CMK (cell line): ENCODE measurements at regions not wholly inside any gene's neighbourhood (a gene's known extent, or its start where the extent isn't known, plus 50 kb on each side); places are given as distances from the start of the nearest gene placed in this dataset.
A peak's percentile ranks its signal among the peaks of the same experiment; 100 is the strongest.
"Not testable (repeated sequence)": the region's sequence is repeated elsewhere in the genome, so short reads cannot be mapped to it uniquely, and the experiment has no call there.

Experiments used
- DNase-seq: peaks from one replicate; pipeline ENCODE4 v3.0.0-alpha.2; 2010; ENCODE audit warnings: low read depth

DNA sequence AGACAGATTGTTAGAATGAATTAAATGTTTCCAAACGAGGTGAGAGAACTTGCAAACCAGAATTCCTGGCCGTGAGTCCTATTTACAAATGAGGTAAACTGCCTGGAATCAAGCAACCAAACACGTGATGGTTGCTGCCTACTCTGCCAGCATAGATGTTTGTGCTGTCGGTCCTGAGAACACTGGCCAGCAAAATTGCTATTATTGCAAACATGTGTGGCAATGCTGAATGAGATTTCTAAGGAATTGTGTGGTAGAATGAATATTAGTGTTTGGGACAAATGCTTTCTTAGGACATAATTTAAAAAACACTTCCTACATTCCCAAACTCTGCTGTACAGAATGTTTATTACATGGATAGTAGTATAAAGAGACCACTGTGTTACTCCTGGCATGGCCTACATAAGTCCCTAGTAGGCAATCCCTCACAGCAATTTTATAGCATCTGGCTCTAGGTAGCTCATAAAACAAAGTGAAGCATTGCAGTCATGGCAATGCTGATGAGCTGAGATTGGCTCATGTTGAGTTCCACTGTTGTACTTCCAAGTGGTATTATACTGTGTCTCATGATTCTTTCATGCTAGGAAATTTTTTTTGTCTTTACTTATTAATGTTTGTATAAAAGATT lies 605.2 kb upstream of the EPHA5 start:
- DNase-seq, result no peak

DNA sequence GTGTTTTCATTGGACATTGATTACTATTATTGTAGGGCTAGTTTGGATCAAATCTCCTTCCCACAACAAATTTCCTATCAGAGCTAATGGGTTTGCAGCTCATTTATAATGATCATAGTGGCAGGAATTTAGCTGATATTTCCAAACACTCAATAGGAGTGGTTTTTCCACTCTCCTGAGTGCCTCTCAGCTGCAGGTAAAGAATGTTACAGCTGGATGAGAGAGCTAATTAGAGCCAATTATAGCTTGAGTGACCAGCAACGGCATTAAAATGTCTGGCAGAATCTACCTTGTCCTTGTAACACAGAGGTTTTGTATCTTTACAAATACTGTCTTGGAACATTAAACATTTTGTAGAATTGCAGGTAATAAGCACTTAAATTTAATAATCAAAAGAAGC lies 602.8 kb upstream of the EPHA5 start:
- DNase-seq, result no peak

DNA sequence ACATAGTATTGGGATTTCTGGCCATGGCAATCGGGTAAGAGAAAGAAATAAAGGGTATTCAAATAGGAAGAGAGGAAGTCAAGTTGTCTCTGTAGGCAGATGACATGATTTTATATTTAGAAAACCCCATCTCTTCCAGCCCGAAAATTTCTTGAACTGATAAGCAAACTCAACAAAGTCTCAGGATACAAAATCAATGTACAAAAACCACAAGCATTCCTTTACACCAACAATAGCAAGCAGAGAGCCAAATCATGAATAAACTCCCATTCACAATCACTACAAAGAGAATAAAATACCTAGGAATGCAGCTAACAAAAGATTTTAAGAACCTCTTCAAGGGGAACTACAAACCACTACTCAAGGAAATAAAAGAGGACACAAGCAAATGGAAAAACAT lies 600.1 kb upstream of the EPHA5 start:
- not testable (repeated sequence) for DNase-seq

DNA sequence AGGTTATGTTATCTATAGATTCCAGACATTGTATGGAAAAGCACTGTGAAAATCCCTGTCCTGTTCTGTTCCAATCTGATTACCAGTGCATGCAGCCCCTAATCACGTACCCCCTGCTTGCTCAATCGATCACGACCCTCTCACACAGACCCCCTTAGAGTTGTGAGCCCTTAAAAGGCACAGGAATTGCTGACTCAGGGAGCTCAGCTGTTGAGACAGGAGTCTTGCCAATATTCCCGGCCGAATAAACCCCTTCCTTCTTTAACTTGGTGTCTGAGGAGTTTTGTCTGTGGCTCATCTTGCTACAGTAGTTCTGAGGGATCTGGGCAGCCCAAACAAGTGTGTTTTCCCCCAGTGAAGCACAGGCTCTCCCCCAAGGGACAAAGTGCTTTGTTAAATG lies 596.3 kb upstream of the EPHA5 start:
- not testable (repeated sequence) for DNase-seq

DNA sequence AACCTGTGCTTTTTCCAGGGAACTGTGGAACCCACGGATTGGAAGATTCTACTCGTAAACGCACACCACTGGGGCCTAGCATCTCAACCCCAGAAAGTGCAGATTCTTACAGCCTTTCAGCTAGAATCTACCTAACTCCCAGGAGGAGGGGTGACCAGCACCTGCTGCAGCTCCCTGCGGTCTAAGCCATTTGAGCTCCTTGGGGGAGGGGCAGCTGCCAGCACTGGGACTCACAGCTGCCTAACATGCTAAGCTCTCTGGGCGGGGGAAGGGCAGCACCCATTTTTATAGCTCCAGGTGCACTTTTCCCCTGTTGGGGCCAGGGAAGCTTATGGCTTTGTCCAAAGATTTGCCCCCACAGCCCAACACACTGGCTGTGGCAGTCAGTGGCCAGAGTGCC lies 595.7 kb upstream of the EPHA5 start:
- DNase-seq, result no peak

DNA sequence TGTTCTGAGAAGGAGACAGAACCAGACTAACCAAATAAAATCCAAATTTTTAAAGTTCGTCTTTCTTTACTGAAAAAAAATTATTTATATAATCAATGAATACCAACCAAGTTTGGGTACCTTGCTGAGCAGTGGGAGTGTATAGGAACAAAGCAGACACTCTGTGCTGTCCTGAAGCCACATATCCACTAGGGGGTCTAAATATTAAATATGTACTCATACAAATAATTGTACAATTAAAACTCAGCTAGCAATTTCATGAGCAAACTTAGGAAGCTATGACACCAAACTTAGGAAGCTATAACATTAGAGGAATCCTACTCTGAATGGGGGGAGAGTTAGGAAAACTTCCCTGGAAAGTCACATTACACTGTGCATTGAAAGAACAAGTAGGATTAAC lies 582.0 kb upstream of the EPHA5 start:
- DNase-seq, result no peak

DNA sequence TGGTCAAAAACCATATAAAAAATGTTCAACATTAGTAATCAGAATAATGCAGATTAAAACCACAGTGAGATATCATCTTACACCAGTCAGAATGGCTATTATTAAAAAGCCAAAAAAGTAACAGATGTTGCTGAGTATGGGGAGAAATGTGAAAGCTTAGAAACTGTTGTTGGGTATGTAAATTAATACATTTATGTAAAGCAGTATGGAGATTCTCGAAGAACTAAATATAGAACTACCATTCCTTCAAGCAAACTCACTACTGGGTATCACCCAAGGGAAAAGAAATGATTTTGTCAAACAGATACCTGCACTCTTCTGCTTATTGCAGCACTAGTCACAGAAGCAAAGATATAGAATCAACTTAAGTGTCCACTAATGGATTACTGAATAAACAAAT lies 576.4 kb upstream of the EPHA5 start:
- DNase-seq, result no peak

DNA sequence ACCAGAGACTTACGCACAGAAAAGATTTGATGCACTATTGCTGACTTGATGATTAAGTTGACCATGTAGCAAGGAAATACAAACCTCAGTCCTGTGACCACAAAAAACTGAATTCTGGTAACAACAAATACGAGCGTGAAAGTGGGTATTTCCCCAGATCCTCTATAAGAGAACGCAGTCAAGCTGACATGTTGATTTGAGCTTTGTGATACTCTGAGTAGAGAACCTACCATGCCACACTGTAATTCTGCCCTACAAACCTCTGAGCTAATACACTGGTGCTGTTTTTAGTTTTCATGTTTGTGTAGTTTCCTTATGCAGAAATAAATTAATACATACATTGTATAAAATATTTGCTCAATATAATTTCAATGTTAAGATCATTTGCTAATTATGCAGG lies 565.6 kb upstream of the EPHA5 start:
- DNase-seq, result no peak

DNA sequence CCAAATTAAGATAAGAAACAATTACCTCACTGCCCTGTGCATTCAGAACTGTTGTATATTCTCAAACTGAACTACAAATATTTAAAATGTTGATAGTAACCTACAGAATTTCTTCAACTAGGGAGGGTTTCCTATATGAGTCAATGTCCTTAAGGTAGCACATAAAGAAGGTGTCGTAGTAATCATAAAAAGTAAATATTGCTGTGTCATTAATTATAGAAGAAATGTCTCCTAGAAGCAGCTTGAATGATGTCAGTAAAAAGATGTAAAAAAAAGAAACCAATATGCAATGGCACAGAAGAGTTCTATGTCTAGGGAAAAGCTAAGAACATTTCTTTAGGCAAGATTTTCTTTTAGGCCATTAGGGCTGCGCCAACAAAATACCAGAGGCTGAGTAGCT lies 559.6 kb upstream of the EPHA5 start:
- DNase-seq, result no peak

DNA sequence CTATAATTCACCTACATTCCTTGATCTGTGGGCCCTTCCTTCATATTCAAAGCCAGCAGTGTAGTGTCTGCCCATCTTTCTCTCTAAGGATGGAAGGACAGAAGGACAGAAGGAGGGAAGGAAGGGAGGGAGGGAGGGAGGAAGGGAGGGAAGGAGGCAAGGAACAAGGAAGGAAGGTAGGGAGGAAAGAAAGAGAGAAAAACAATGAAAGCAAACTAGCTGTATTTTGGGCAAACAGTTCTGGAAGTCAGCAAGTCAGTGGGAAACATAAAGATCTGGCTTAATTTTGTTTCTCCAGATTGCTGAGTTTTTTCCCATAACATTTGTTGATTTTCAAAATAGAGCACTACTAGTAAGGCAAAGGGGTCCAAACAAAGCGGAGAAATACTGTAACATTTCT lies 555.2 kb upstream of the EPHA5 start:
- no peak for DNase-seq

DNA sequence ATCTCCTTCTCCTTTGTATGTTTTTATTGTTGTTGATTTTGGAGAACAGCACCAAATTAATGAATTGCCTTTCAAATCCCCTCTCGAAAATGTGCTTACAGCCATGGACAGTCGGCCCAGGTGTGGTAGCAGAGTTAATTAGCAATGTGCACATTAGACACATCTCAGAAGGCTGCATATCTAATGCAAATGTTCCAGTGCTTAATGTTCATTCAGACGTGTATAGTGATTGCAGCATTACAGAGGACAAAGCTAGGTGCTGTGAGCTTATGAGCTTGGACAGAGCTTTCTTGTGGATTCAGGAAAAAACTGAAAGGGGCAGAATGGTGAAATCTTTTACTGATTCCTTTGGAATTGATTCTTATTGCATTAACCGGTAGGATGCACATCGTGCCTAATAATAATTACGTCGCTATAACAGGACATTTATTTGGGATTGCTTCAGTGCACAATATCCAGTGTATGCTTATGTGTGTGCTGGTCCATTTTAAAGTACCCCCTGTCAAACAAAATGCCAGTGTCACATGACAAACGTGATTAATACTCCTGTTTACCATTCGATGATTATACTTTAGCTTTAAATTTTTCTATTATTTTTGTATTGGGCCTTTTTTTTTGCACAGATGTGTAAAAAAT lies 552.9 kb upstream of the EPHA5 start:
- no peak for DNase-seq

DNA sequence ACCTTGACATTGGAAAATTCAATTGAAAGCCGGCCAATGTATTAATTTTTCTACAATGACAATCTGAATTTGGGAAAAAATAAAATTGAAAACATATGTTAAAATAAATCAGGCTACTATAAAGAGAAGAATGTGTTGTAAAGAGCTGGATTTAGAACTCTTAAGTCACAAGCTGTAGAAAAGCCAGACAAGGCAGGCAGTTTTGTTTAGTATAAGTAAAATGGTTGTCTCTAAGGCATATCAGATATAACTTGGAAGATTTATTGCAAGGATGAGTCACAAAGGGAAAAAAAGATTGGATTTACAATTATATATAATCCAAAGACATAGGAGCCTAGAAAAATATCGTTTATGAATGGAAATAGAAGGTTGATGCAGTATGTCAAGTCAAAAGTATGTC lies 549.1 kb upstream of the EPHA5 start:
- DNase-seq, result no peak

DNA sequence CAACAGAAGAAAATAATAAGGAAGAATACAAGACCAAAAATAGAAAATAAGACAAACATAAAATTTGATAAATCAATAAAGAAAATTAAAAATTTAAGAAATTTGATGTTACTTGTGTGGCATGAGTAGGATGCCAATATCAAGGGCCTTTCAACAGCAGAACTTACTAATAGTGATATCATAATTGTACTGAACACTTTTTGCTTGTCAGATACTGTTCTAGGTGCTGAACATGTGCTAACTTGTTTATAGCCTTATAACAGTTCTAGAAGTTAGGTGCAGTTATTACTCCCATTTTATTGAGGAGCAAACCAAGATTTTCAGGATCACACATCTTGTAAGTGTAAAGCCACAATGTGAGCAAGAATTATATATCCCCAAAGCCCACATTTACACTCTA lies 546.0 kb upstream of the EPHA5 start:
- no peak for DNase-seq

DNA sequence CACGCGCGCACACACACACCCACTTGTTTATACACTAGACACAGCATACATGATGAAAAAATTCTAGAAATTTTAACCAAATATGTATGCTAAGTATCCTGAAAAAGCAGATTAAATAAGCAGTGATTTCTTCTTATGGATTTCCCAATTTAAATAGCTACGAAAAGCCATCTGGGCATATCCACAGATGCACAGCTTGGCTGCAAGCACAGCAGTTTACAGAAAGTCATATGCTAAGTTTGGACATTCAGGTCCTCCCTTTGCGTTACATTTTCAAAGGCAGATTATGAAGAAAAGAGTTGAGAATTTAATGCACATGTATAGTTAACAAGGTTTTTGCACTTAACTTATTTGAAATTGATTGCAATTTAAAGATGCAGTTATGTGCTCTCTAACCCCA lies 542.2 kb upstream of the EPHA5 start:
- DNase-seq, result no peak

DNA sequence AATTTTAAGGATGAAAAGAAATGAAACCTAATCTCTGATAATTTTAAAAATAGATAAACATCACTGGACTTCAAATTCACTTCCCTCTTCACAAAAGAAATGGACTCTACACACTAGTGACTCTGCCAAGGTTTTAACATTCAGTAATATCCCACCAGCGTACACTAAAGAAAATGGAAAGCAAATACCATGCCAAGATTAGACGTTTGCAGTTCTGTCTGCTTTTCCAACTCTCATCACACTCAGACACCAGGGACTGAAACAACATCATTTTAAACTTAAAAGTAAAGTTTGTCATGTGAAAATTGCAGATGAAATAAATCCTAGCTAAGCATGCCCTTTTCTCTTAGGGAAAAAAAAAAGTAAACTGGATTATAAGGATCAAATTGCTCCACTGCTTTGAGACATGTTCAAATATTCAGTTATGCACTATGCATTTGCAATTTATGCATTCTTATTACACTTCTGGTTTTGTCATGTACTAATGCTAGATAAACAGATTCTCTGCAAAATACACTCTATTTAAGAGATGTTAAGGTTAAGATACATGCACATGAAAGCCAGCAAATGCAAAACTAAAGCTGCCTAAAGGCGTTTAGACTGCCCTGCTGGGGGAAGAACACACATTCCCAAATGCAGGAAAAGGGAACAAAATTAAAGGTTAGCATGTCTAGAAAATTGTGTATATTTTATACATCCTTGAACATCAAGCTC lies 534.4 kb upstream of the EPHA5 start:
- no peak for DNase-seq

DNA sequence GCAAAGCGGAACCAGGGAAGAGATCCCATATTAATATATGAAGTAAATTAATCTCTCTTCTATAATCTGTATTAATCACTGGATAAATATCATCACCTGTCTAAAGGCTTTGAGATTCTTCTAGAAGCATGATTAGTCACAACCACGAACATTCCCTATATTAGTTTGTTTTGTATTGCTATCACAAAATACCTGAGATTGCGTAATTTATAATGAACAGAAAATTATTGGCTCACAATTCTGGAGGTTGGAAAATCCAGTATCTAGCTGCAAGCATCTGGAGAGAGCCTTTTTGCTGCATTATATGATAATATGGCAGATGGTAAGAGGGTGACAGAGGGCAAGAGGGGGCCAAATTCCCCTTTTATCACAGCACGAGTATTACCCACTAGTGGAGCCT lies 532.6 kb upstream of the EPHA5 start:
- DNase-seq, result no peak

DNA sequence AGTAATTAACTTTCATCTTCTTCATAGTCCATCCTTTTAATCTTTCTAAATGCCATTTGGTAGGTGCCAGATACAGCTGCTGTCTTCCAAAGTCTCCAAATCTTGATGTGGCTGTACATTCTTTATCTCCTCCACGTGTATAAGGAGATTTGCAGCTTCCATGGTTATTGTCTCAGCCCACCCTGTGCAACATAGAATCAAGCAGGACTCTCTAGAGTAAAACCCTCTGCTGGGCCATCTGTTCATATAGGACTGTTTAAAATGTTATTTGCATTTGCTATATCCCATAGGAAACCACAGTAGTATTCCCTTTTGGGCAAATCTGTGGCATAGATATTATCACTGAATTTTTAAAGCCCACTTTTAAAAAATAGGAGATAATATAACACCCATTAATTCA lies 527.2 kb upstream of the EPHA5 start:
- DNase-seq, result no peak

DNA sequence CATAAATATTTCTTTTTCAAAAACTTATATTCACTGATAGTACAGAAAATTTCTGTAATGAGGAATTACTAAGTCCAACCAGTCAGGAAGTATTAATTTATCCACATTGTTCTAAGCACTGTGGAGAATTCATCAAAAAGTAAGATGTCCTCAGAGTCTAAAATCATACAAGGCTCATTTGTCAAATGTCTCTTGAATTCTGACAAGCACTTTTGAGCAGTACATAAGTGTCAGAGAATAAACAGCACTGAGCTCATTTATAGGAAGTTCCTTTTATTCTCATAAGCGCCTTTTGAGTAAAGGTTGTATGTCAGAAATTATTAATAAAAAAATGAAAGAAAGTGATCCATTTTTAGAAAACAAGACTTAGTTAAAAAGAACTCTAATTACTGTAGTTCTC lies 523.2 kb upstream of the EPHA5 start:
- no peak for DNase-seq

DNA sequence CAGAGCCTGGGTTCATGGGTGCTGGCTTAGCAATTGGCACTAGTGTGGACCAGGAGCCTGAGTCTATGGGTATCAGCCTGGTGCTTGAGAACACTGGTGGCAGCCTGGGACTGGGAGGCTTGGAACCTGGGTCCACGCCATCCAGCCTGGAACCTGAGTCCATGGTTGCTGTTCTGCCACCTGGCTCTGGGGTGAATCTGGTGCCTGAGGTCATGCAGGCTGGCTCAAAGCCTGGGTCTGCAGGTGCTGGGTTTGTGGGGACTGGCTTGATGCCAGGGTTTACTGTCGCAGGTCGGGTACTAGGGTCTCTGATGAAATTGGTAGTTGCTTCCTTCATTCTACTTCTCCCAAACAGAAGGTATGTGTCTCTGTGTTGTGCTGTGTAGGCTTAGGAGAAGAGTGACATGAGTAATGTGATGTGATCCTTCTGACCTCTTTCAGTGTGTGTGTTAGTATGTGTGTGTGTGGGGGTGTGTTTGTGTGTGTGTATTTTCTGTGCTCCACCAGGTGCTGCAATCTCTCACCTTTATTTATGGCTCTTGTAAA lies 517.0 kb upstream of the EPHA5 start:
- DNase-seq, result no peak

DNA sequence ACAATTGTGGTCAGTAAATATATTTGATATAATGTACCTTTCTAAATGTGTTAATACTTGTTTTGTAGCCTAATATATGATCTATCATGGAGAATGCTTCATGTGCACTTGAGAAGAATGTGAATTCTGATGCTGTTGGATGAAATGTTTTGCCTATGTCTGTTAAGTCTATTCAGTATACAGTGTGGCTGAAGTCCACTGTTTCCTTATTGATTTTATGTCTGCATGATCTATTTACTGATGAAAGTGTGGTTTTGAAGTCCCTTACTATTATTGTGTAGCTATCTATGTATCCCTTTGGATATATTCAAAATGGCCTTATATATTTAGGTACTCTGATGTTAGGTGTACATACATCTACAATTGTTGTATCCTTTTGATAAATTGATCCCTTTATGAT lies 515.8 kb upstream of the EPHA5 start:
- DNase-seq, result no peak

DNA sequence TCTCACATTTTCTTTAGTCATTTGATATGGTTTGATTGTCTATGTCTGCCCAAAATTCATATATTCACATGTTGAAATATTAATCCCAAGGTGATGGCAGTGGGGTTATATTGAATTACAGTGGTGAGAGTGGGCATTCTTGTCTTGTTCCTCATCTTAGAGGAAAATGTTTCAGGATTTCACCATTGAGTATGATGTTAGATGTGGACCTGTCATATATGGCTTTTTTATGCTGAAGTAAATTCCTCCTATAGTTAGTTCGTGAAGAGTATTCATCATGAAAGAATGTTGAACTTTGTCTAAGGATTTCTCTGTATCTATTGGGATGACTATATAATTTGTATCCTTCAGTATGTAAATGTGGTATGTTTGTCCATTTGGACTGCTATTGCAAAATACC lies 512.3 kb upstream of the EPHA5 start:
- DNase-seq, result no peak

DNA sequence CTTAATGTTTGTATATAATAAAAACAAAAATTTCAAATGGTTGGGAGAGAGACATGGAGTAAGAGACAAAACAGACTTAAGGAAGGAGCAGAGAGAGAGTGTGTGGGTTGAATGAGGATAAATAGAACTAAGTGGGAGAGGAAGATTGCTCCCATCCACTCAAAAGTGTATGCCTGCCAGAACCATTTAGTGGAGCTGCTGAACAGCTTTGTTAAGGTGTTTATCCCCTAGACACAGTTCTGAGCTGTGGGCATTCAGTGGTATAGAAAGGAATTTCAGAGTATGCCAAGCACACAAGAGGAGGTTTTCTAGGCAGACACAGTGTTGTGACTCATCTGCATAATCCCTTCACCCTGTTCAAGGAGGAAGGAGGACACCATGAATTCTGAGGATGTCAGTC lies 508.6 kb upstream of the EPHA5 start:
- no peak for DNase-seq

DNA sequence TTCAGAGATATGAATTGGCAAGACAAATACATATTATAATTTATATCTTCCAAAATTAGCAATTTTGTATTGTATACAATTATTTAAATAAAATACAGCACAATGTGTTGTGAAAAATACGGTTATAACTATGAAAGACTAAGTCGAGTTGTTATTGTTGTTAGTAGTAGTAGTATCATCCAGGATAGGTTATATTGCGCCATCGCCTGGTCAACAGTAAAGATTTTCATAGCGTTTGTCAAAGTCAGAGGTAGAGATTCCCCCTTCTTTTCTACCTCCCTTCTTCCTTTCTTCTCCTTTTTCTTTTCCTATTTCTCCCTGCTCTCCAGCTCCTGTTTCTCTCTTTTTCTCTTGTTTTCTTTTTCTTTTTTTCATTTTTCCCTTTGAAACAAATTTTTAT lies 499.1 kb upstream of the EPHA5 start:
- DNase-seq, result no peak

DNA sequence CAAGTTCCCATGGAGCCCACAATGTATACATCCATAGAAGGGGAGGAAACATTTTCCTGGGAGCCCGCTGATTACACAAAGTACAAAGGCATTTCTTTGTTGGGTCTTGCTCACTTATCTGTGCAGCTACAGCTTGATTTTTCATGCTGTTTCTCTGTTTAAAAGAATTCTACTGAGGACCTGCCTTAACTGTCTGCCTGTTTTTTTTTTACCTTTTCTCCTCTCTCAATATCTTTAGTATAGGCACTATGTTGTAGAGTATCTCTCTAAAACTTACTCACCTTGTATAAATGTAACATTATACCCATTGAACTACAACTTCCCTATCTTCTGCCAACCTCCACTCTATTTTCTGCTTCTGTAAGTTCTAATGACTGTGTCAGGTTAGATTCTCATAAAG lies 494.6 kb upstream of the EPHA5 start:
- peak; percentile 42 for DNase-seq
